Left lung (tissue), 4 donors: ENCODE measurements at regions not wholly inside any gene's neighbourhood (a gene's known extent, or its start where the extent isn't known, plus 50 kb on each side); places are given as distances from the start of the nearest gene placed in this dataset.

ENCODE experiments used
- ATAC-seq: fragments of 200-7000 bp; cut with Tn5 transposase; one replicate; pipeline ENCODE4 v1.9.1; 2020; ENCODE audit warnings: moderate library complexity
- DNase-seq, 4 donors: peaks; one replicate each; pipeline ENCODE4 v3.0.0-alpha.2; 2013 to 2020
- H3K27ac ChIP-seq, 2 donors: fragments of 200-600 bp; sonication (generic) in 1 of 2; one replicate each; pipeline versions ENCODE4 v1.5.0 to v1.8.0; 2020 to 2021
- H3K27me3 ChIP-seq, 2 donors: fragments of 200-600 bp; sonication (generic) in 1 of 2; one replicate each; pipeline versions ENCODE4 v1.5.0 to v1.8.0; 2020 to 2021
- H3K36me3 ChIP-seq, 2 donors: fragments of 200-600 bp; sonication (generic) in 1 of 2; one replicate each; pipeline versions ENCODE4 v1.5.0 to v1.8.0; 2020 to 2021
- H3K4me1 ChIP-seq, 2 donors: fragments of 200-600 bp; one replicate each; pipeline ENCODE4 v1.8.0; 2021
- H3K4me3 ChIP-seq, 2 donors: fragments of 200-600 bp; sonication (generic) in 1 of 2; one replicate each; pipeline versions ENCODE4 v1.5.0 to v1.8.0; 2020 to 2021; ENCODE audit warnings: mild to moderate bottlenecking in 1 of 2
- H3K9me3 ChIP-seq, 2 donors: fragments of 200-600 bp; sonication (generic) in 1 of 2; one replicate each; pipeline versions ENCODE4 v1.5.0 to v1.8.0; 2020 to 2021
- CTCF ChIP-seq, 2 donors: fragments of 200-600 bp; sonication (generic) in 1 of 2; IDR thresholded peaks; one replicate each; pipeline versions ENCODE4 v1.5.0 to v1.8.0; 2021; ENCODE audit warnings: antibody characterized with exemption in 2 of 2
- intact Hi-C, 2 donors: fragments of 100-400 bp; cut with DNase I; formaldehyde crosslinking; loops; one replicate each; pipeline versions ENCODE4 v1.11.2 to v1.14.2; 2022
- donor health status: DM: no; HTN: yes; CAD: no.
- donor health status: DM: no; HTN: no; CAD: no.

GRCh38 chr14:84195514-84195913, 1334.4 kb upstream of the FLRT2 start:
- no peak for TF ChIP-seq CTCF (IDR thresholded peaks at IDR 0.05)
- H3K27ac ChIP-seq: no peak overlapping the region
- H3K4me3 ChIP-seq: no peak overlapping the region
- H3K9me3 ChIP-seq: peaks cover 0 to 11% of the 10 kb centered on the region in 2 donors
- no peaks in the 10 kb centered on the region for H3K4me1 ChIP-seq
- intact Hi-C loops: no loop called here
- no peak for DNase-seq
- H3K27me3 ChIP-seq: no peaks in the 10 kb centered on the region
- ATAC-seq: no peak
- H3K36me3 ChIP-seq: no peaks in the 10 kb centered on the region

GRCh38 chr14:84197704-84198103, 1332.2 kb upstream of the FLRT2 start:
- intact Hi-C loops: no loop called here
- H3K4me3 ChIP-seq: no peak overlapping the region
- H3K27me3 ChIP-seq: no peaks in the 10 kb centered on the region
- TF ChIP-seq CTCF (IDR thresholded peaks at IDR 0.05): no peak
- ATAC-seq (no peak), DNase-seq (no peak)
- H3K36me3 ChIP-seq: no peaks in the 10 kb centered on the region
- H3K4me1 ChIP-seq: no peaks in the 10 kb centered on the region
- H3K27ac ChIP-seq: no peak overlapping the region
- H3K9me3 ChIP-seq: peaks cover 0 to 11% of the 10 kb centered on the region in 2 donors

- H3K27me3 ChIP-seq: no peaks in the 10 kb centered on the region
- intact Hi-C loops: no loop called here
- no peaks in the 10 kb centered on the region for H3K36me3 ChIP-seq
- H3K4me1 ChIP-seq: no peaks in the 10 kb centered on the region
- peaks cover 0 to 5% of the 10 kb centered on the region in 2 donors for H3K9me3 ChIP-seq
- no peak for DNase-seq
- H3K27ac ChIP-seq: no peak overlapping the region
- peak; percentile 32 for ATAC-seq
- no peak for TF ChIP-seq CTCF (IDR thresholded peaks at IDR 0.05)
- no peak overlapping the region for H3K4me3 ChIP-seq
Observed at GRCh38 chr14:84202486-84202885, 1327.5 kb upstream of the FLRT2 start.

- ATAC-seq (no peak), DNase-seq (no peak)
- no peak overlapping the region for H3K4me3 ChIP-seq
- H3K4me1 ChIP-seq: no peaks in the 10 kb centered on the region
- TF ChIP-seq CTCF (IDR thresholded peaks at IDR 0.05): no peak
- H3K27me3 ChIP-seq: no peaks in the 10 kb centered on the region
- no peaks in the 10 kb centered on the region for H3K36me3 ChIP-seq
- peaks cover 0 to 5% of the 10 kb centered on the region in 2 donors for H3K9me3 ChIP-seq
- H3K27ac ChIP-seq: no peak overlapping the region
- intact Hi-C loops: no loop called here
Observed at GRCh38 chr14:84203896-84204295, 1326.0 kb upstream of the FLRT2 start.

GRCh38 chr14:84208451-84208850, 1321.5 kb upstream of the FLRT2 start:
- ATAC-seq (no peak), DNase-seq (no peak)
- Histone ChIP-seq H3K27me3 (no peaks in the 10 kb centered on the region), H3K9me3 (peaks cover 0 to 5% of the 10 kb centered on the region in 2 donors), H3K36me3 (no peaks in the 10 kb centered on the region), H3K27ac (no peak overlapping the region), H3K4me3 (no peak overlapping the region), H3K4me1 (no peaks in the 10 kb centered on the region)
- intact Hi-C loops: no loop called here
- no peak for TF ChIP-seq CTCF (IDR thresholded peaks at IDR 0.05)
